ENCODE measurements at regions not wholly inside any gene's neighbourhood (a gene's known extent, or its start where the extent isn't known, plus 50 kb on each side); places are given as distances from the start of the nearest gene placed in this dataset.

DNA sequence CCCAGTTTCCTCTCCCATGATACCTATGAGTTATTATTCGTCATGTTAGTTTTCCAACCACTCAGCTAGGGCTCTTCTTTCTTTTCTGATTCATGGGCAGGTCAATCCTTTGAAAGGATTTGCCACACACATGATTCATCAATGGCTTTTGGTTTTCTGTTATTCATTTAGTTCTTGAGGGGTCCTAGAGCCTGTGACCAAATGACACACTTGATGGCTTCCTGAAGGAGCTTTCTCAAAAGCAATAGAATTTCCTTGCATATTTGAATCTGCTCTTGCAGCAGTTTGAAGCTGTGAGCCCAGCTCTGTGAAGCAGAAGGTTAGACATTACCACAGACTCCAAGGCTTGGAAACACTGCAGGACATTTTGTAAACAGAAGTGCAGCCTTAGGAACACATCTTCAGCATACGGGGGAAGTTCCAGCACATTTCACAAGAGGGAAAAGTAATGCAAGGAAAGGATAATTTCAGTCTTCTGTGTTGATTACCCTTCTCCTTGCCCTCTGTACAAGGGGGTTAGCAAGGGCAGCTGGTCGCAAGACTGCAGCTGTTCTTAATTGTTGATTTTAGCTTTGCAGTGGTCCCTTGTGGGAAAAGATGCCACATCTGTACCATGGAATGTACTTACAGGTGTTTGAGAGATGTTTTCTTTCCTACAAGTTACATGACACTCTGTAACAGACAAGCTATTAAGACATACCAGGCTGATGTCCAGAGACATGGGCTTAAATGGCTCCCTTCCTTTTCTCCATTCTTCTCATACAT, 338.6 kb downstream of the KCNRG start:
- Histone ChIP-seq H3K9me3 (no peaks in the 10 kb centered on the region), H3K4me1 (no peaks in the 10 kb centered on the region), H3K27me3 (no peaks in the 10 kb centered on the region), H3K4me3 (ENCODE audit: low read depth, low read length) (no peak overlapping the region), H3K36me3 (no peaks in the 10 kb centered on the region)
- TF ChIP-seq, protein P1, sequence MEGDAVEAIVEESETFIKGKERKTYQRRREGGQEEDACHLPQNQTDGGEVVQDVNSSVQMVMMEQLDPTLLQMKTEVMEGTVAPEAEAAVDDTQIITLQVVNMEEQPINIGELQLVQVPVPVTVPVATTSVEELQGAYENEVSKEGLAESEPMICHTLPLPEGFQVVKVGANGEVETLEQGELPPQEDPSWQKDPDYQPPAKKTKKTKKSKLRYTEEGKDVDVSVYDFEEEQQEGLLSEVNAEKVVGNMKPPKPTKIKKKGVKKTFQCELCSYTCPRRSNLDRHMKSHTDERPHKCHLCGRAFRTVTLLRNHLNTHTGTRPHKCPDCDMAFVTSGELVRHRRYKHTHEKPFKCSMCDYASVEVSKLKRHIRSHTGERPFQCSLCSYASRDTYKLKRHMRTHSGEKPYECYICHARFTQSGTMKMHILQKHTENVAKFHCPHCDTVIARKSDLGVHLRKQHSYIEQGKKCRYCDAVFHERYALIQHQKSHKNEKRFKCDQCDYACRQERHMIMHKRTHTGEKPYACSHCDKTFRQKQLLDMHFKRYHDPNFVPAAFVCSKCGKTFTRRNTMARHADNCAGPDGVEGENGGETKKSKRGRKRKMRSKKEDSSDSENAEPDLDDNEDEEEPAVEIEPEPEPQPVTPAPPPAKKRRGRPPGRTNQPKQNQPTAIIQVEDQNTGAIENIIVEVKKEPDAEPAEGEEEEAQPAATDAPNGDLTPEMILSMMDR (IDR thresholded peaks at IDR 0.05; ENCODE audit: low read depth, low read length), result no peak
- DNase-seq, result no peak

DNA sequence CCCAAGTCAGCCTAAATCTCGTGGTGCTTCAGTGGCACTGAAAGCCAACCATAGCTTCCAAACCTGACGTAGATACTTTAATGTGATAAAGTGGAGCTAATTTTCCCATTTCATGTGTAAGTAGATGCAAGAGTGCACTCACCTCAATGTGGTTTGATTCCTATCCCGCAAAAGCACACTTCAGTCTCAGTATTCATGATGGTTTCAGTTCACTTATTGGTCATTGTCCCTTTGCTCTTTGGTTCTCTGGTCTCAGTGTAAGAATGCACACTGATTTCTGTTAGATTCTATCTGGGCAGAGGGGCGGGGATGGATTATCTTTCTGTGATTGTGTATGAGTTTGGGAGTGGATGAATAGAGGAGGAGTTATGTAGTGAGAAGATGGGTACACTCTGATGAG, 340.6 kb downstream of the KCNRG start:
- Histone ChIP-seq H3K27me3 (no peaks in the 10 kb centered on the region), H3K4me1 (no peaks in the 10 kb centered on the region), H3K4me3 (ENCODE audit: low read depth, low read length) (no peak overlapping the region), H3K9me3 (no peaks in the 10 kb centered on the region), H3K36me3 (no peaks in the 10 kb centered on the region)
- TF ChIP-seq, protein P1 (IDR thresholded peaks at IDR 0.05; ENCODE audit: low read depth, low read length), result no peak
- DNase-seq, result no peak

DNA sequence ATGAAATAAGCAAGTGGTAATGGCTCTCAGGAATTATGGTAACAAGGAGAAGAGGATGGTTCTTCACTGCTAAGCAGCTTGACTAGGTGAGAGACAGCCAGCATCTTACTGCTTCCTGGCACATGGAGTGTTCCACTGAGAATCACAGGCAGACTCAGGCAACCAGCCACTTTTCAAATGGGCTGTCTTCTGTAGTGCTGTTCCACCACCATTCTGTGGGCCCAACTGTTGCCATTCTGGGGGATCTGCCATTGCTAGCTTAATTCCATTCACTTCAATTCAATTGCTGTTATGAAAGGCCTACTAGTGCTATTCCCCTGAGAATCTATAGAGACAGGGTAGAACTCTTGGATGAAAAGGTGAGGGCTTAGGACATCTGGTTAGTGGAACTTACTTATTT, 341.9 kb downstream of the KCNRG start:
- Histone ChIP-seq H3K36me3 (no peaks in the 10 kb centered on the region), H3K4me1 (no peaks in the 10 kb centered on the region), H3K27me3 (no peaks in the 10 kb centered on the region), H3K4me3 (ENCODE audit: low read depth, low read length) (no peak overlapping the region), H3K9me3 (no peaks in the 10 kb centered on the region)
- DNase-seq, result no peak
- TF ChIP-seq, protein P1 (IDR thresholded peaks at IDR 0.05; ENCODE audit: low read depth, low read length), result no peak

DNA sequence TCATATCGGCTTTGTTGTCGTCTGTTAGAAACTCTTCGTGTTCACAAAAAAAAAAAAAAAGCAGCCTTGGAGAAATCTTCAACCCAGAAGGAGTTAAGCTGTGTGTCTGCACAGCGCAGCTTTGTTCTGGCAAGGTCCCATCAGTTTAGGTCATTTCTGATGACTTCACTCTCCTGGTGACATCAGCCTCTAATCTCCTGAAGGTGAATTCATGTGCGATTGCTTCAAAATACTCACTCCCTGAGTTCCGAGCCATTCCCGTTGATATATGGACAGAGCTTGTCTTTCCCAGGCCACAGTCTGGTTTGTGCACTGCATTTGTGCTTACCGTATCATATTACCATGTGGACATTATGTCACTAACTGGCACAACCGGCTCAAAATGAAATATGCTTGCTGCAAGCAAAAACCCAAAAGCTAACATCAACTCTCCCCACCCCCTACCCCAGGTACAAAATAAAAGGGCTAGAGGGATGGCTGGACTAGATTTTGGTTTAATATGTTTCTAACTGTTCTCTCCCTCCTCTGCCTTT, 342.4 kb downstream of the KCNRG start:
- no peaks in the 10 kb centered on the region for H3K36me3 ChIP-seq
- TF ChIP-seq, protein P1 (IDR thresholded peaks at IDR 0.05; ENCODE audit: low read depth, low read length), result no peak
- peak; percentile 16 for DNase-seq
- no peaks in the 10 kb centered on the region for H3K9me3 ChIP-seq
- no peaks in the 10 kb centered on the region for H3K27me3 ChIP-seq
- H3K4me1 ChIP-seq, result no peaks in the 10 kb centered on the region
- no peak overlapping the region for H3K4me3 ChIP-seq (ENCODE audit: low read depth, low read length)

DNA sequence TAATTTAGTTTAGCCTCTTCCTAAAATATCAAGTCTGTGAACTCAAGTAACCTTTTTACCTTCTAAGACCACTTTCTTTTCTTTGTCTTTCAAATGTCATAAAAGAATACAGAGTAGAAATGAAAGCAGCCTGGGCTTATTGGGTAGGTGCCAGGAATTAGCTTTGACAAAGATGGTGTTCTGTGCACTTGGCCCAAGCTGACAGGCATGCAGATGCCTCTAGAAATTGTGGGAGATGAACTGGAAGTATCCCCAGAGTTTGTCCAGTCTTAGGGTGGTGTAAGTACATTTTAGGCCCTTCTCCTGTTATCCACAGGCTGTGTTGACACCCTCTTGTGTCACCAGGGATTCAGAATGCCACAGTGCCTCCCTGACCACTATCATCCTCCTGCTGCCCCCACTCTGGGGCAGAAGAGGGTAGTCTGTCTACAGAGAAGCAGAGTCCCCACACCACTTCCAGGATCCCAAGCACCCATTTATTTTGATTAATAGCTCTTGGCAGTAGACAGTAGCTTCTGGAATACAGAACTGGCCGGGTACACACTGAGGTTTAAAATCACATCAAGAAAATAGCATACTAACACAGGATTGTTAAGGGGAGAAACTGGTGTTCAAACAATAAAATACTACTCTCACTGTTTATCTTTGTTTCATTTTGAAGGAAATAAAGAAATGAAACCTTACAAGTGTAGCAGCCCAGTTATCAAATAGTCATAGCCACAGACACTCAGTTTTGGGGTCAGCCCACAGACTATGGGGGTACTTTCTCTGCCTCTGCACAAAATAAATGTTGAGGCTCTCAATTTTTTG, 343.2 kb downstream of the KCNRG start:
- Histone ChIP-seq H3K36me3 (no peaks in the 10 kb centered on the region), H3K27me3 (no peaks in the 10 kb centered on the region), H3K4me1 (no peaks in the 10 kb centered on the region), H3K9me3 (no peaks in the 10 kb centered on the region), H3K4me3 (ENCODE audit: low read depth, low read length) (no peak overlapping the region)
- DNase-seq, result no peak
- TF ChIP-seq, protein P1 (IDR thresholded peaks at IDR 0.05; ENCODE audit: low read depth, low read length), result no peak

DNA sequence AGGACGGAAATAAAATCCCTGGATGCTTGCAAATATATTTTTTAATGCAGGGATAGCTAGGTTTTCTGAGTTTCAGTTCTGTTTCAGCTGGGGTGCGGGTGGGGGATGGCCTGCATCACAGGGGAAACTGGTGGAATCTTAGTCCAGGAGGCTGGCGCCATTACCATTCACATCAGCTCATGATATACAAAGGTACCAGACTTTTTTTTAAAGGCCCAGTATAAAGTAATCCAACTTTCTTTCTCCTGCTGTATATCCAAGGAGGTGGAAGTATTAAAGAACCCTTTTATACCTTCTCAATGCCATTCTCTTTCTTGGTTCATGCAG, 343.8 kb downstream of the KCNRG start:
- Histone ChIP-seq H3K4me3 (ENCODE audit: low read depth, low read length) (no peak overlapping the region), H3K4me1 (no peaks in the 10 kb centered on the region), H3K36me3 (no peaks in the 10 kb centered on the region), H3K9me3 (no peaks in the 10 kb centered on the region), H3K27me3 (no peaks in the 10 kb centered on the region)
- TF ChIP-seq, protein P1 (IDR thresholded peaks at IDR 0.05; ENCODE audit: low read depth, low read length), result no peak
- DNase-seq, result no peak
